IMR-90 (cell line): ENCODE measurements at regions not wholly inside any gene's neighbourhood (a gene's known extent, or its start where the extent isn't known, plus 50 kb on each side); places are given as distances from the start of the nearest gene placed in this dataset.

Source experiments
- ATAC-seq: fragments of 200-7000 bp; cut with Tn5 transposase; 2 replicates; pipeline ENCODE4 v1.9.1; 2020; ENCODE audit warnings: low read depth, mild to moderate bottlenecking, moderate library complexity
- BruUV-seq: library from RNA; stranded (reverse); fragments of 400-500 nt; replicated peaks from 2 replicates; lab custom pipeline; 2021; lab: Mats Ljungman, UMichigan
- CTCF ChIA-PET: fragments of 300-600 bp; formaldehyde crosslinking; extraction: SDS; loops from one replicate; lab custom pipeline; 2021; ENCODE audit warnings: antibody characterized with exemption; lab: Yijun Ruan, JAX
- POLR2A ChIA-PET: fragments of 300-600 bp; sonication (Branson Sonifier 250); formaldehyde crosslinking; loops from one replicate; lab custom pipeline; 2022; ENCODE audit warnings: antibody characterized with exemption; ENCODE audit not compliant: unreplicated experiment; lab: Charles Lee
- DNase-seq: peaks from one replicate; pipeline ENCODE4 v3.0.0; 2013
- H2AFZ ChIP-seq: replicated peaks from 2 replicates; pipeline ENCODE3; 2013; ENCODE audit warnings: low read length, mild to moderate bottlenecking; ENCODE audit not compliant: poor library complexity
- H2AK5ac ChIP-seq: 2 replicates; pipeline ENCODE4 v1.6.1; 2013; ENCODE audit warnings: low read depth, low read length, inconsistent platforms
- H2AK9ac ChIP-seq: replicated peaks from 2 replicates; pipeline ENCODE3; 2013; ENCODE audit warnings: mild to moderate bottlenecking, low read depth, low read length, moderate library complexity; ENCODE audit not compliant: poor library complexity
- H2BK120ac ChIP-seq: 2 replicates; pipeline ENCODE4 v1.6.1; 2013; ENCODE audit warnings: low read depth, low read length, inconsistent platforms
- H2BK15ac ChIP-seq: 3 replicates; pipeline ENCODE4 v1.6.1; 2013; ENCODE audit warnings: low read depth, low read length, inconsistent platforms
- H2BK20ac ChIP-seq: 2 replicates; pipeline ENCODE4 v1.6.1; 2013; ENCODE audit warnings: low read depth, mild to moderate bottlenecking, inconsistent platforms, low read length, moderate library complexity
- H2BK5ac ChIP-seq: 2 replicates; pipeline ENCODE4 v1.6.1; 2013; ENCODE audit warnings: mild to moderate bottlenecking, low read depth, low read length, inconsistent platforms; ENCODE audit not compliant: poor library complexity, severe bottlenecking
- H3K14ac ChIP-seq: replicated peaks from 2 replicates; pipeline ENCODE4 v1.6.1; 2013; ENCODE audit warnings: low read depth, low read length, inconsistent platforms
- H3K18ac ChIP-seq: 2 replicates; pipeline ENCODE4 v1.6.1; 2013; ENCODE audit warnings: low read depth, low read length, control low read depth
- H3K23ac ChIP-seq: 2 replicates; pipeline ENCODE4 v1.6.1; 2013; ENCODE audit warnings: low read depth, low read length, inconsistent platforms
- H3K27ac ChIP-seq: 2 replicates; pipeline ENCODE4 v1.5.1; 2013; ENCODE audit warnings: mild to moderate bottlenecking, control low read depth, low read length; ENCODE audit not compliant: insufficient read depth
- H3K27me3 ChIP-seq: 2 replicates; pipeline ENCODE4 v1.6.1; 2013; ENCODE audit warnings: low read length; ENCODE audit not compliant: control insufficient read depth, insufficient read depth
- H3K36me3 ChIP-seq: 2 replicates; pipeline ENCODE4 v1.6.1; 2013; ENCODE audit warnings: low read length, mixed read lengths; ENCODE audit not compliant: control insufficient read depth, insufficient read depth
- H3K4ac ChIP-seq: 2 replicates; pipeline ENCODE4 v1.6.1; 2013; ENCODE audit warnings: low read depth, low read length, inconsistent platforms
- H3K4me1 ChIP-seq: 2 replicates; pipeline ENCODE4 v1.6.1; 2013; ENCODE audit warnings: low read length, mixed read lengths; ENCODE audit not compliant: control insufficient read depth, insufficient read depth
- H3K4me2 ChIP-seq: 2 replicates; pipeline ENCODE4 v1.6.1; 2013; ENCODE audit warnings: low read depth, mild to moderate bottlenecking, control low read depth, low read length, moderate library complexity
- H3K4me3 ChIP-seq: 2 replicates; pipeline ENCODE4 v1.5.1; 2013; ENCODE audit warnings: low read depth, mild to moderate bottlenecking, control low read depth, low read length, moderate library complexity; ENCODE audit not compliant: insufficient read depth
- H3K56ac ChIP-seq: 2 replicates; pipeline ENCODE4 v1.6.1; 2013; ENCODE audit warnings: low read length, inconsistent platforms; ENCODE audit not compliant: insufficient read depth; ENCODE audit errors: extremely low read depth
- H3K79me1 ChIP-seq, 2 experiments: 2 replicates each; pipeline ENCODE4 v1.6.1; 2013; ENCODE audit warnings: low read length in 2 of 2, inconsistent platforms in 1 of 2, low read depth in 1 of 2
- H3K9ac ChIP-seq: 2 replicates; pipeline ENCODE4 v1.6.1; 2013; ENCODE audit warnings: low read depth, low read length, control low read depth
- H3K9me1 ChIP-seq: 2 replicates; pipeline ENCODE4 v1.6.1; 2013; ENCODE audit warnings: low read length, inconsistent platforms; ENCODE audit not compliant: insufficient read depth
- H3K9me3 ChIP-seq: 2 replicates; pipeline ENCODE4 v1.6.1; 2013; ENCODE audit warnings: low read length; ENCODE audit not compliant: control insufficient read depth, insufficient read depth
- H4K20me1 ChIP-seq: 2 replicates; pipeline ENCODE4 v1.6.1; 2013; ENCODE audit warnings: low read length, inconsistent platforms; ENCODE audit not compliant: insufficient read depth
- H4K5ac ChIP-seq: 2 replicates; pipeline ENCODE4 v1.6.1; 2013; ENCODE audit warnings: mild to moderate bottlenecking, low read depth, low read length, control low read depth
- H4K8ac ChIP-seq, 2 experiments: 2 replicates each; pipeline ENCODE4 v1.6.1; 2013; ENCODE audit warnings: low read depth in 2 of 2, low read length in 2 of 2, control low read depth in 1 of 2, inconsistent platforms in 1 of 2
- H4K91ac ChIP-seq: 2 replicates; pipeline ENCODE4 v1.6.1; 2013; ENCODE audit warnings: low read depth, low read length, inconsistent platforms; ENCODE audit not compliant: insufficient read depth
- BHLHE40 ChIP-seq: fragments of 150-350 bp; IDR thresholded peaks from 2 replicates; pipeline ENCODE4 v1.6.1; 2016; ENCODE audit warnings: mild to moderate bottlenecking, low read depth, low read length
- CEBPB ChIP-seq: IDR thresholded peaks from 2 replicates; pipeline ENCODE4 v1.6.1; 2012; ENCODE audit warnings: low read depth, low read length, improper control_type of control experiment
- CHD1 ChIP-seq: IDR thresholded peaks from 2 replicates; pipeline ENCODE4 v1.6.1; 2012; ENCODE audit warnings: low read depth, low read length, improper control_type of control experiment
- CTCF ChIP-seq: conservative IDR thresholded peaks from 2 replicates; pipeline ENCODE4 v1.5.1; 2012; ENCODE audit warnings: mild to moderate bottlenecking, low read depth, low read length, improper control_type of control experiment
- ELK1 ChIP-seq: fragments of 150-350 bp; IDR thresholded peaks from 2 replicates; pipeline ENCODE4 v1.6.1; 2016; ENCODE audit warnings: low read depth, mild to moderate bottlenecking, low read length, moderate library complexity, borderline replicate concordance
- FOS ChIP-seq: fragments of 150-350 bp; IDR thresholded peaks from 2 replicates; pipeline ENCODE4 v1.6.1; 2016; ENCODE audit warnings: low read depth, low read length
- MAFK ChIP-seq: IDR thresholded peaks from 2 replicates; pipeline ENCODE4 v1.6.1; 2012; ENCODE audit warnings: low read depth, low read length, improper control_type of control experiment
- MAZ ChIP-seq: IDR thresholded peaks from 2 replicates; pipeline ENCODE4 v1.6.1; 2012; ENCODE audit warnings: low read depth, mild to moderate bottlenecking, low read length, improper control_type of control experiment, moderate library complexity, borderline replicate concordance
- MXI1 ChIP-seq: IDR thresholded peaks from 2 replicates; pipeline ENCODE4 v1.6.1; 2012; ENCODE audit warnings: low read depth, mild to moderate bottlenecking, low read length, moderate library complexity, borderline replicate concordance
- NFE2L2 ChIP-seq: fragments of 150-350 bp; IDR thresholded peaks from 2 replicates; pipeline ENCODE4 v1.6.1; 2016; ENCODE audit warnings: low read depth, mild to moderate bottlenecking, low read length
- POLR2A ChIP-seq: IDR thresholded peaks from 2 replicates; pipeline ENCODE4 v1.6.1; 2012; ENCODE audit warnings: mild to moderate bottlenecking, low read depth, low read length
- RAD21 ChIP-seq: IDR thresholded peaks from 2 replicates; pipeline ENCODE4 v1.6.1; 2012; ENCODE audit warnings: low read length, improper control_type of control experiment
- RCOR1 ChIP-seq: IDR thresholded peaks from 2 replicates; pipeline ENCODE4 v1.6.1; 2012; ENCODE audit warnings: mild to moderate bottlenecking, low read length, improper control_type of control experiment; ENCODE audit not compliant: insufficient replicate concordance
- RFX5 ChIP-seq: IDR thresholded peaks from 2 replicates; pipeline ENCODE4 v1.8.0; 2012; ENCODE audit warnings: low read depth, mild to moderate bottlenecking, low read length, moderate library complexity
- SMC3 ChIP-seq: fragments of 150-350 bp; IDR thresholded peaks from 2 replicates; pipeline ENCODE4 v1.6.1; 2016; ENCODE audit warnings: low read depth, mild to moderate bottlenecking, antibody characterized with exemption, low read length, moderate library complexity
- dilution Hi-C: fragments of 300-500 bp; cut with HindIII; formaldehyde crosslinking; loops from one replicate; pipeline ENCODE4 v1.14.3; 2018; ENCODE audit warnings: low sequenced_read_pairs; ENCODE audit not compliant: unreplicated experiment
- in situ Hi-C: fragments of 300-500 bp; cut with MboI; formaldehyde crosslinking; loops from 3 replicates; pipeline ENCODE4 v1.14.3; 2019; ENCODE audit warnings: low sequenced_read_pairs, inconsistent platforms, mixed read lengths
- intact Hi-C: fragments of 100-400 bp; cut with micrococcal nuclease; formaldehyde crosslinking; loops from 2 replicates; pipeline ENCODE4 v1.10.0; 2022
- TF ChIP-seq, protein P1 (sequence below): fragments of 150-350 bp; IDR thresholded peaks from 2 replicates; pipeline ENCODE4 v1.6.1; 2017; ENCODE audit warnings: mild to moderate bottlenecking, antibody characterized with exemption, low read length, low read depth

DNA sequence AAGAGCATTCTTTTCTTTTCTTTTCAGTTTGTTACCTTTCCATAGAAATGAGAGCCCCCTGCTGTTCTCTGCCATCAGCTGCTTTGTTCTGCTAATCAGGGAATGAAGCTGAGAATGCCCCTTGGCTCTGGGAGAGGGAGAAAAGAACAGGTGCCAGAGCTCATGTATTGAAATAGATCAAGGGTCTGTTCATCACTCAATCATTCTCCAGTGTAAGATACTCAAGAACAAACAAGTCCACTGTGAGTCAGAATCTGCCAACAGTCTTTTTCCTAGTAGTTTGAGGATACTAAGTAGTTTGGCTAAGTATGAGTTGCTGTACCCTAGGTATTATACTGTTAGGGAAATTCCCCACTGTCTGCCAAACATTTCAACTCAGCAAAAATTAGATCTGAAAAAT is 144.3 kb downstream of the RTL3 start:
- H3K14ac ChIP-seq: no peak overlapping the region
- BruUV-seq: no TSS peak
- no peak overlapping the region for H2AFZ ChIP-seq
- dilution Hi-C loops: no loop called here
- no peak overlapping the region for H2AK9ac ChIP-seq
- ATAC-seq (no peak), DNase-seq (no peak)
- no peaks in the 10 kb centered on the region for H3K4me1 ChIP-seq
- H4K8ac ChIP-seq: no peak overlapping the region
- H2BK20ac ChIP-seq: no peak overlapping the region
- H4K20me1 ChIP-seq: no peaks in the 10 kb centered on the region
- ChIA-PET CTCF (no interaction called here), POLR2A (no interaction called here)
- no peaks in the 10 kb centered on the region for H3K9me1 ChIP-seq
- no peak overlapping the region for H3K23ac ChIP-seq
- H3K18ac ChIP-seq: no peak overlapping the region
- in situ Hi-C loops: no loop called here
- no peak overlapping the region for H2BK15ac ChIP-seq
- H3K4me2 ChIP-seq: no peak overlapping the region
- intact Hi-C loops: no loop called here
- no peak for TF ChIP-seq FOS
- no peak for TF ChIP-seq MAFK
- no peak for TF ChIP-seq CEBPB
- TF ChIP-seq NFE2L2: no peak
- TF ChIP-seq ELK1: no peak
- no peak for TF ChIP-seq POLR2A
- TF ChIP-seq RCOR1: no peak
- no peak for TF ChIP-seq SMC3
- TF ChIP-seq BHLHE40: no peak
- no peak for TF ChIP-seq CTCF
- no peak for TF ChIP-seq MXI1
- TF ChIP-seq, protein P1, sequence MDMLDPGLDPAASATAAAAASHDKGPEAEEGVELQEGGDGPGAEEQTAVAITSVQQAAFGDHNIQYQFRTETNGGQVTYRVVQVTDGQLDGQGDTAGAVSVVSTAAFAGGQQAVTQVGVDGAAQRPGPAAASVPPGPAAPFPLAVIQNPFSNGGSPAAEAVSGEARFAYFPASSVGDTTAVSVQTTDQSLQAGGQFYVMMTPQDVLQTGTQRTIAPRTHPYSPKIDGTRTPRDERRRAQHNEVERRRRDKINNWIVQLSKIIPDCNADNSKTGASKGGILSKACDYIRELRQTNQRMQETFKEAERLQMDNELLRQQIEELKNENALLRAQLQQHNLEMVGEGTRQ: no peak
- no peak for TF ChIP-seq RFX5
- TF ChIP-seq RAD21: no peak
- TF ChIP-seq CHD1: no peak
- TF ChIP-seq MAZ: no peak
- no peak overlapping the region for H3K4ac ChIP-seq
- no peak overlapping the region for H3K9ac ChIP-seq
- H3K56ac ChIP-seq: no peak overlapping the region
- H4K91ac ChIP-seq: no peak overlapping the region
- H4K5ac ChIP-seq: no peak overlapping the region
- no peaks in the 10 kb centered on the region for H3K79me1 ChIP-seq
- no peaks in the 10 kb centered on the region for H3K36me3 ChIP-seq
- H3K9me3 ChIP-seq: no peaks in the 10 kb centered on the region
- no peak overlapping the region for H3K27ac ChIP-seq
- H2BK120ac ChIP-seq: no peak overlapping the region
- H3K4me3 ChIP-seq: no peak overlapping the region
- no peak overlapping the region for H2BK5ac ChIP-seq
- H3K27me3 ChIP-seq: no peaks in the 10 kb centered on the region
- no peak overlapping the region for H2AK5ac ChIP-seq
